HG03439 (cell line): ENCODE measurements at regions not wholly inside any gene's neighbourhood (a gene's known extent, or its start where the extent isn't known, plus 50 kb on each side); places are given as distances from the start of the nearest gene placed in this dataset.

Source experiments
- ATAC-seq: cut with Tn5 transposase; IDR thresholded peaks from one replicate; pipeline ENCODE4 v1.9.1; 2021; ENCODE audit warnings: mild to moderate bottlenecking, moderate library complexity; ENCODE audit not compliant: unreplicated experiment

DNA sequence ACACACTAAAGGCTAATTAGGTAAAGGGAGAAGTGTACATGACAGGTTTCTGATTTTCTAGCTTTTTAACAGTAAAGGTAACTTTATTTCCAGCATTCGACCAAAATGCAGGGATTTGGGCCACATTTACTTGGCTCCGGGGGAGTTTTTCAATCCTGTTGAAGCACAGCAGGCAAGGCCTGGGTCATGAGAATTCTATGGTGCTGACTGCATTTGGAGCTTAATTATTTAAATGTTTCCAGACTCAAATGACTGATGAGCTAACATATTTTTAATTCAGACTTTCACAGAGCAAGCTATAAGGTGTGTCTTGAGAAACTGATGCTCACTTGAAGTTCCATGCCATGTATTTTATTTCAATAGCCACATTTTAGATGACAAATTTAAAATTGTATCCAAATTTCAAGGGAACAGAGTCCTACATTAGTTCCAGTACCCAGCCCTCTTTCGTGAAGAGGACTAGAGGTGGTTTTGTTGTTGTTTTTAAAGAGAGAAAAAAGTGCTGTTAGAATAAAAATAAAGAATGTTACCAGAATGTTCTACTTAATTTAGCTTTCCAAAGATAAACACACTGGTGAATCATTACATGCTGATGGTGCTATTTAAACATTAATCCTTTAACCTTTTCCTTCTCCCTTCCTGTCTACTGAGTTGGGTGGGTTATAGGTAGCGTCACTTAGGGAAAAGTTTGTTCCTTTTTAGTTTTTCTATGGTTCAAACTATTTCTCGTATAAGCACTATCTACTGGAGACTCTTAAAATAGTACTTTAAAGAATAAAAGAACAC is 82.3 kb upstream of the PHACTR2 start:
- no peak for ATAC-seq

DNA sequence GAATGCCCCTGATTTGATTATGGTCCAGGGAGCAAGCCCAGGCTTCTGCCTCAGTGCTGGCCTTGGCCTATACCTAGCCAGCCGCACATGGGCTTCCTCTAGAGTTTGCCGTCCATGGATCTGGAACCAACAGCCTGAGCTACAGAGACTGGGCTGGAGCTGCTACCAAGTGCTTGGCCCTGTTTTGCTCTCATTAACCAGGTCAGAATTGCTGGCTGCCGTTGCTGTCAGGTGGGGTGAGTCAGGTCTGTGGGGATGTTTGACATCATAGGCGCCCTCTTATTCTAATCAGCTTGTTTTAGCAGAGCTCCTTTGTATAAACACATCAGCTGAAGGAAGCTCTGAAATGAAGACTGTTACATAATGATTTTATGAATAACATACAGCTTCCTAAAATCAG is 83.1 kb upstream of the PHACTR2 start:
- no peak for ATAC-seq

DNA sequence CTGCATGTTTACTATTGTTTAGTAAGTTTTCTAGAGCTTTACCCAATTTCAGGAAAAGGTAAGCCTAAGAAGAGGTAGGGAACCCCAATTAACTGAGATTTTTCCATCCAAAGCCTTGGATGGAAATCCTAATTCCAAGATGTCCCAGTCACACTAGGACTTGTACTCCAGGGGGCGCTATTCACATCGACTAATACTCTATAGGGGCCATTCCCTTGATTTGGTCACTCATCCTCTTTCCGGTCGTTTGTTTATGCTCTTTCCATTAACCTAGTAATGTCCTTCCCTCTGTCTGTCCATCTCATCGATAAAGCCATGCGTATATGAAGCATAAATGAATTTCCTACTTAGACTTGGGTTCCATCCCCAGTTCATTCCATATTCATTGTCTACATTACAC is 80.8 kb upstream of the FUCA2 start:
- no peak for ATAC-seq

DNA sequence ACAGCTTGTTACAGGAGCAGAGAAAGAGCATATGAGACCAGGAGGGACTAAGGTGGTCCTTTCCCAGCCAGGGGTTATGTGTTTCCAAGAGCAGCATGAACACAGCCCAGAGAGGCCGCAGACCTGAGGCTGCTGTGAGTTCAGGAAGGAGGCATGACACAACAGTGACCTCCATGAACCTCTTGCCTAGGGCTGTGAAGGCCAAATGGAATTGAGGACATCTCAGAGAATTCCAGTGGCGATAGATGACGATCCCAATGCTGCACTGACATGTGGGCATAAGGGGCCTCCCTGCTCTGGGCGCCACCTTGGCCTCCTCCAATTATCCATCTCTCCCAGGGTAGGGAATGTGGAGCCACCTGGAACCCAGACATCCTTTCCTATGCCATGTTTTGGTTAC is 79.9 kb upstream of the FUCA2 start:
- ATAC-seq, result no peak

DNA sequence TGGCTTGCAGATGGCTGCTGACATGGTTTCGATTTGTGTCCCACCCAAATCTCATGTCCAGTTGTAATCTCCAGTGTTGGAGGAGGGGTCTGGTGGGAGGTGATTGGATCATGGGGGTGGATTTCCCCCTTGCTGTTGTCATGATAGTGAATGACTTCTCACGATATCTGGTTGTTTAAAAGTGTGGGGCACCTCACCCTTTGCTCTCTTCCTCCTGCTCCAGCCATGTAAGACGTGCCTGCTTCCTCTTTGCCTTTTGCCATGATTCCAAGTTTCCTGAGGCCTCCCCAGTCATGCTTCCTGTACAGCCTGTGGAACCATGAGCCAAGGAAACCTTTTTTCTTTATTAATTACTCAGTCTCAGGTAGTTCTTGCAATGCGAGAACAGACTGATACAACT is 77.6 kb upstream of the FUCA2 start:
- no peak for ATAC-seq

DNA sequence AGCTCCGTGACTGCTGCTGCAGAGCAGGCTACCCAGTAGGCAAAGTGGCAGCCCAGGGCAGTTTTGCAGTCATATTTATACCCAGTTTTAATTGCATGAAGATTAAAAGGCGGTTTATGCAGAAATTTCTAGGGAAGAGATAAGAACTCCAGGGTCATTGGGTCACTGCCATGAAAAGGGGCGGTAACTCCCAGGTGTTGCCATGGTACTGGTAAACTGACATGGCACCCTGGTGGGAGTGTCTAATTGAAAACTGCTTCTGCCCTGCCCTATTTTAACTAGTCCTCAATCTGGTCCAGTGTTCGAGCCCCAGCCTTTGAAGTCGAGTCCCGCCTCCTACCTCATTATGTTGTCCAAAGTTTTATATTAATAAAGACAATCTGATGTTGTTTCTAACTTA is 75.0 kb upstream of the FUCA2 start:
- no peak for ATAC-seq

DNA sequence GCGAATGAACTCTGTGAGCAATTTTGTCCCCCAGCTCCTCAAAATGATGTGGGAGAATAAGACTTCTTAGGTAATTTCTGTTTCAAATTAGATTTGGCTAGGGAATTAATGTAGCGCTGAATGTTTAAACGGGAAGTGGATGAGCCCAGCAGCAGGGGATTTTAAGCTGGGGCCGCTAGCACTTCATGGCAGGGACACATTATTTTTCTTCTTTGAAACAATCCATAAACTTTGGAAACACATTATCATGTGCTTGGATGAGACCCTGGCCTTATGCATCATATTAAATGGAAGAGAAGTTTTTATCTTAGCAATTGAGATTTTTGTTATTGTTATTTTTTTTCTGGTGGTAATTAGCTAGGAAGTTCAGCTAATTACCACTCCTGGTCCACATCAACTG is 74.2 kb upstream of the FUCA2 start:
- no peak for ATAC-seq

DNA sequence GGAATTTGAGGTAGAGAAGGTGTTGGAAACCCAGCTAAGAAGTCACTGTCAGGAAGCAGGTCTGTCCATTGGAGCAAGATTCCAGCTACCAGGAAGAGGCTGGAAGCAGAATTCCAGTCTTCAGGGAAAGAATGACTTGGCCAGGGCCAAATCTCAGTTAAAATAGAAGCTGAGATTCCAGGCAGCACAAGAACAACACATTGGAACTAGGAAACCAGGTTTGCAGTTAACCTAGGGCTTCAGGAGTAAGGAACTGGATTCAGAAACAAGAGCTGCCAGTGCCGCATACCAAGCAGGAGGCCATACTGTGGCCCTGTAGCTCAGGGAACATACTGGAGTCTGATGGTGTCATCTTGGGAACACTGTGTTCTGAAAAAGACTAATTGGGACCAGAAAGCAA is 73.7 kb upstream of the FUCA2 start:
- no peak for ATAC-seq

DNA sequence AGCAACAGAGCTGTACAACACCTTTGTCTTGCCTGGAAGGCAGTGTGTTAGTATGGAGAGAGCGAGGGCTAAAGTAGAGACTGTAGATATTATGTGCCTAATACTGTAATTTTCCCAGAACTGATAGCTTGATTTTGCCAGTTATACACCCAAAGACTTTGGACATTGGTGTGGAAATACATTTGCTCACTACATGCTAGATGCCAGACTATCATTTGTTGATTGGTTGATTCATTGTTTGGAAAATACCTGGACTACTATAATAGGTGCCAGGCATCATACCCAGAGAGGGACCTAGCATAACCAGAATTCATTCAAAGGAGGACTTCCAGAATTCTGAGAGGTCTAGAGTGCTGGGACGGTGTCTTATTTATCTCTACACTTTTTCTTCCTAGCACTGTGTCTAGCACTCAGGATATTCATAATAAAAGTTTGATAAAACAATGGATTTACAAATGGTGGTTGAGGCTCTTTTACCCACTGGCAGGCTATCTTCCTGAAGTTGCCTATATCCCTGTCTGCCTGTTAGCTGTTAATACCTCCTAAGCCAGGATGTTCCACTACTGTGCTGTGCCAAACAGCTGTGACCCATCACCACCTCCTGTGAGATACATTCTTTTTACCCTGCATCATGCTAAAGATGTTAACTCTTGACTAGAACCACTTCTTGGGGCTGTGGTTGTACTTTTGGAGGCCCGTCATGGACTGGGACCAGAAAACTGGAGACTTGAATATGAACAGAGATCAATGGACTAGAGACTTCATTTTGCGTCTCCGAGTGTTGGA is 72.2 kb upstream of the FUCA2 start:
- no peak for ATAC-seq

DNA sequence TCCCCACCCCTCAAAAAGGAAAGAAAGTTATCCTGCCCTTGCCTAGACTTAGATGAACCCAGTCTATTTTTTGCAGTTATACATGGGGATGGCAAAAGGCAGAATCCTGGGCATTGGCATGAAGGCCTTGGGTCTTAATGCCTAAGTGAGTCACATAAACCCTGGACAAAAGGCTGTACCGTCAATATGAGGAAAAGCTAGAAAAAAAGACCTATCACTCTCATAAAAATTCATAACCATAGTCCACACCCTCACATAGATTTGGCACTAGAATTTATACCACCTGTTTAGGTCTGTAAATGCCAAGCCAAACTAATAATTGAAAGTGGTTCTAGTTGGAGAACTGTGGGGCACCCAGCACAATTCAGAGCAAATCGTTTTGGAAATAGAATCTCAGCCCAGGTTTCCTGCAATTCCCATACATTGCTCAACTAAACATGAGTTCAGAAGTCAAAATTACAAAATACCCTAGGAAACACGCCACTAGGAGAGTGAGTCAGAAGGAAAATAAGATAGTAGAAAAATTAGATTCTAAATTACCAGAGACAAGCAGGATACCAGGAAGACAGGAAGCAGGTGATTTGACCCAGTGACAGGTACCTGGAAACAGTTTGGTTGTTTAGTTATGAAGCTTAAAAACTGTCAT is 70.4 kb upstream of the FUCA2 start:
- ATAC-seq, result no peak

DNA sequence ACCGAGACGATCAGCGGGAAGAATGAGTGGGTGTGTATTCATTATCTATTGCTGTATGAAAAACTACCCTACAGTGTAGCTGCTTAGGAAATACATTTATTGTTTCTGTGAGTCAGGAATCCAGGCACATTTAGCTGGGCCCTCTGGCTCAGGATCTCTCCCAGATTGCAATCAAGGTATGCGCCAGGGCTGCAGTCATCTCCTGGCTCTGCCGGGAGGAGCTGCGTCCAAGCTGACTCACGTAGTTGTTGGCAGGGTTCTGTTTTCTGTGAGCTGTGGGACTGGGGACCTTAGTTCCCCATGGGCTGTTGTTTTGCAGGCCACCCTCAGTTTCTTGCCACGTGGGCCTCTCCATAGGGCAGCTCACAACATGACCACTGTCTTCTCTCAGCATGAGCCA is 68.2 kb upstream of the FUCA2 start:
- ATAC-seq, result no peak

DNA sequence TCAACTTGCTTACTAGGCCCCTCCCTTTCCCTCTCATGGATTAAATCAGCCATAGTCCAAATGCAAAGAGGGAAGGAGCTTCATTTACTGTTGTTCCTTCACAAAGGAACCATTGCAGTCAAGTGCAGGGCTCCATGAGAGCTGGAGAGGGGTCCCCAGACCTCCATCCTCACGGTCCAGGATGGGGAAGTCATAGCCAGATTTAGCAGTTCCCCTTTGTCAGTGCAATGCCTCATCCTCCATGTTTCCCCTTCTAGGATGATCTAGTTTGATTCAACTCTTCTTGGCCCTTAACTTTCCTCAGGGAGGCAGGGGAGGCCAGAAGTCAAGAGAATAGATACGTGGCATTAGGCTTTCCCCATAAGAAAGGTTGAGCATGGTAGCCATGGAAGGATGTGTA is 66.5 kb upstream of the FUCA2 start:
- no peak for ATAC-seq

DNA sequence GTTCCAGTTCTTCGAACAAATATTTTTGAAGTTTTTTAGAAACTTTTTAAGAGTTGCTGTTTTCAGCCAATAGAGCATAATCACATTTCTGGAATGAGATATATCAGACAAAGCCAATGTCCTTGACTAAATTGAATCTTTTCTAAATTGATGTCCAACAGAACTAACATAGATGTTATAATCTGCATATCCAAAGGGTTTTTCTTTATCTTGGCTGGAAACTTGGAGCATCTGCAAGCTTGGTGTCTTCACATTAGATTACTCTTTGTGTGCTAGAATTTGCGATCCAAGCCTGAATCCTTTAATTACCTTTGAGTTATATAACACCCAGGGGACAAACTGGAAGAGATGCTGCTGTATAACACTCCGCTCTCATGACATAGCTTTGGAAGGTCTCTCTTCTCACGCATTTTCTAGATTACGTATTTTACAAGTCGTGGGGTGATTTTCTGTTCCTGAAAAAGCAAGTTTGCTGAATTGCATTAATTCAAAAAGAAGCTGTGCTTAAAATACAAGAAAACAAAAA is 64.4 kb upstream of the FUCA2 start:
- ATAC-seq, result no peak

DNA sequence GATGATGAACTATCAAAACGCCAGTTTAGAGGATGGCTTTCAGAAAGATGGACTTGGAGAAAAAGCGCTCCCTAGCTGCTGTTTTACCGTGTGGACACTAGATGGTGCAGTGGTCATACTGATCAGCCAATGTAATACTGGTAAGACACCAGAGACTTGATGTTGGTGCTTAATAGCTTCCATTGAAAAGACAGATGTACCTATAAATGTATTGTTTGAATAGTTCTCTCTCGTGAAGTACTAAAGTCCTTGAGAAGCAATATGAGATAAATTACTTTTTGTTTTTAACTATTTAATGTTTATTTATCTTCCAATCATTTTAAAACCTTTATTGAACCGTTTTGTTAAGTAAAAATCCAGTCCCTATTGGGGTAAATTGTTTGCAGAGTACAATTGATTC is 63.9 kb upstream of the FUCA2 start:
- peak; percentile 95 for ATAC-seq

DNA sequence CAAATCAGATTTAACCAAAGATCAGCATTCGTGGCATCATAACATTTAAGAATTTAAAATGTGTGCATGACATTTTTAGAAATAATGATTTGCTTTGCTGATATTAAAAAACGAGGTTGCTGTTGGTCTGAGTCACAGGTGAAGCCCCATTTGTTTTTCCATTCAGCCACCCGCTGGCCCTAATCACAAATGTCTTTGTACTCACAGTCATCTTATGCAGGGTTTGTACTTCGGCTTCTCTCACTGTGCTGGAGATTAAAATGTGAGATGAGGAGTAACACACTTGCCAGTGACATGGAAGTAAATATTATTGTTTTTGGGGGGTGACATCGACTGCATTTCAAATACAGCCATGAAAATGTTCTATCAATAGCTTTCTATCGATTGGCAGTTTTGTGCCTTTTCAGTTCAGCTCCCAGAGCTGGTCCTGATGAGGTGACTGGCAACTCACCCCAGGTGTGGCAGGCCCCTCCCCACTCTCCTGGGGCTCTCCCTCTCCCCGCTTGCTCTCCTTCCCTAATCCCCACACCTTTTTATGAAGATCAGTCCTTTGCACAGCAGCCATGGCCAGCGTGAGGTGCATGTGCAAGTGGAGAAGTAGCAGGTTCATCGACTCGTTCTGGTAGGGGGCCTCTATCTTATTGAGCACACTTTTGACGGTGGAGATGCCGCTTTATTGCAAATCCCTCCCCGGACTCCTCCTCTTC is 58.8 kb upstream of the FUCA2 start:
- ATAC-seq, result no peak

DNA sequence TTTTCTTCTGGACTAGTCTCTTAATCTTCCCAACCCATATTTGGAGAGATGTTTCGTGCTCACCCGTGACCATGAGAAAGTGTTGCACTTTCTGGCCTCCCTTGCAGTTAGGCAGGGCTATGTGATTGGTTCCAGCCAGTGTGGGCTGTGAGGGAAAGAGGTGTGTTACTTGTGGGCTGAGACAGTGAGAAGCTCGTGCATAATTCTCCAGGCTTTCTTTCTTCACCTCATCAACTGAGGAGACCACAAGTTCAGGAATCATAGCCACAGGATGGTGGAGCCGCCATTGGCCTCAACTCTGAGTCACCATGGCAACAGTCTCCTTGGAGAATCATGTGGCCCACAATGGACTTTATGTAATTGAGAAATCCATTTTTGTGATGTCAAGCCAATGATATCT is 57.5 kb upstream of the FUCA2 start:
- no peak for ATAC-seq

DNA sequence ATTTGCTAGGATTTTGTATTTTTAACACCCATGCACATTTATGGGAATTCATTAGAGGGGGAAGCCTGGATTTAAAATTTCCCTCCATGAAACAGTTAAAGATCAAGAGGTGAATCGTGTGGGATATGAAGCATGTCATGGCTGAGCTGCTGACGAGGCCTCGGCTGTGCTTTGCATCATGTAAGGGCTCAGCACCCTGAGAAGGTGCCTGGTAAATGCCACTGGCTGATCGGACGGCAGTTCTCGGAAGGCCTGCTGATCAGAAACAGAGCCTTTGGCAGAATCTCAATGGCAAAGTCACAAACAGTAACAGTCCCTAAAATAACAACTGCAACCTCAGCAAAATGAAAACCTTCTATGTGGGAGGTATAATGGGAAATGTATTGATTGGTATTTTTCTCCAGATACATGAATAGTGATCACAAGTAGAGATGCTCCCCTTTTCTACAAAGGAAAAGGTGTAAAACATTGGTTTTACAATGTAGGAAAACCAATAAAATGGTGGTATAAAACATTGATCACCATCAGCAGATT is 53.0 kb upstream of the FUCA2 start:
- ATAC-seq, result no peak

DNA sequence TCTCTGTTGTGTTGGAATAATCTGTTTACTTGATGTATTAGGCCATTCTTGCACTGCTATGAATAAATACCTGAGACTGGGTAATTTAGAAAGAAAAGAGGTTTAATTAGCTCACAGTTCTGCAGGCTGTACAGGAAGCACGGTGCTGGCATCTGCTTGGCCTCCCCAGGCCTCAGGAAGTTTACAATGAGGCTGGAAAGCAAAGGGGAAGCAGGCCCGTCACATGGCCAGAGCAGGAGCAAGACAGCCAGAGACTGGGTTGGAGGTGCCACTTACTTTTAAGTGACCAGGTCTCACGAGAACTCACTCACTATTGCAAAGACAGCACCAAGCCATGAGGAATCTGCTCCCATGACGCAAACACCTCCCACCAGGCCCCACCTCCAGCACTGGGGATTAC is 50.6 kb upstream of the FUCA2 start:
- ATAC-seq, result no peak
